GM21528 (cell line): ENCODE measurements at regions not wholly inside any gene's neighbourhood (a gene's known extent, or its start where the extent isn't known, plus 50 kb on each side); places are given as distances from the start of the nearest gene placed in this dataset.
"Not testable (repeated sequence)": the region's sequence is repeated elsewhere in the genome, so short reads cannot be mapped to it uniquely, and the experiment has no call there.

Source experiments
- ATAC-seq: cut with Tn5 transposase; IDR thresholded peaks from one replicate; pipeline ENCODE4 v1.9.1; 2021; ENCODE audit warnings: mild to moderate bottlenecking, moderate library complexity; ENCODE audit not compliant: unreplicated experiment, low FRiP score

DNA sequence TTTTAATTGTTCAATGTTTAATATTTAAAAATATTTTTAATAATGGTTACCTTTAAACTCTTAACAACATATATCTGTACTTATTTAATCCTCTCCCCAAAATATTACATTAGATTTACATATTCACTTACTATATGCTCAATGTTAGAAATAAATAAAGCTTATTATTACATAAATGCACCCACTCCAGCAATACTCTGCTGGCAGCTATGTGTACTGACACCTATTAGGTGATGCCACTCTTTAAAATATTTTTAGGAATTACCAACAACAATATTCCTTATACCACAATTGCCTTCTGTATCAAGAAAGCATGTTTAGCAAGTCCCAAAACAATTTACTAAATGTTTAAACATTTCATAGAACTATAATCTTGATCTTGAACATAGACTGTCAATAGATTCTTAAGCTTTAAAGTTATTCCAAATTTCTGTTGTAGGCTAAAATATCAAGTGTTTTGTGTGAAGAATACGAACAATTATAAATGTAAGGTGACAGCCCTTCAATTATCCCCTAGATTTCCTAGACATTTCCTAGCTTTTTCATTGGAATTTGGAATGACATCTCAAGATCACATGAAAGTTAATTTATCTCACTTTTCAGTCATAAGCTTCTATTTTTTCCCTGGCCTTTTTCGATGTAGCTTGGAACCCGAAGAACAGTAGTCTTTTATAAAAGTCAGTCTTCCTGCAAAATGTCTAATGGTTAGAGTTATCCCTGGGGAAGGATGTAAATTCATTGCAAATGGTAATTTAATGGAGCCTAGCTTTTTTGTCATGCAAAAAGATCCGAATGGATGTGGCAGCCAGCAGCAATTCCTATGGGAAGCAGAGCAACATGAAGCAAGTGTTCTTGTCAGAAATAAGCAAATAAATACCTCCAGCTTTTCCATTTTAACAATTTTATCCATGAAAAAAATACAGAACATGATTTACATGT is 907.5 kb upstream of the ATXN7L3B start:
- ATAC-seq = no peak

- no peak for ATAC-seq
These were observed 905.4 kb upstream of the ATXN7L3B start for GRCh38 chr12:73632191-73632590.

DNA sequence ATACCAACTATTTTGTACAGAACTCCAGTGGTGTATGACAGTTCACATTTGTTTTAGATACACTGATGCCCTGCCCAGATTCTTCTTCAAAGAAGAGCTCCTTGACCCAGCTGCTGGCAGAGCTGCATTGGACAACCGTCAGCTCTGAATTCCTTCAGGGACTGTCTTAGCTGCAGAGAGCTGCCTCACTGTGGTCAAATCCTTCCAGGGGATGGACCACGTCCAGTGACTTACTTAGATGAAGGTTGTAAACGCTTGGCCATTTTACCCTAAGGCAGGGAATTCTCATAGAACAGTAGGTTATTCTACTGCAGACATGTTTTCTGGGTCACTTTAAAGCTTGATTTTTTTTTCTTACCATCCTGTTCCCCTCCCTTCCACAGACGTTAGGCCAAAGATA is 905.0 kb upstream of the ATXN7L3B start:
- ATAC-seq = no peak

DNA sequence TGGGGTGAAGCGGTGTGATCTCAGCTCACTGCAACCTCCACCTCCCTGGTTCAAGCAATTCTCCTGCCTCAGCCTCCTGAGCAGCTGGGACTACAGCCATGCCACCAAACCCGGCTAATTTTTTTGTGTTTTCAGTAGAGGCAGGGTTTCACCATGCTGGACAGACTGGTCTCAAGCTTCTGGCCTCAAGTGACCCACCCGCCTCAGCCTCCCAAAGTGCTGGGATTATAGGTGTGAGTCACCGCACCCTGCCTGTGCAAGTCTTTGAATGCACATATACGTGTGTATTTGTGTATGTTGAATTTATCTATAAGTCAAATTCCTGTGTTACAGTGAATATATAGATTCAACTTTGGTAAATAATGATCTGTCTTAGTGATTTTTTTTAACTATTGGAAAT is 898.2 kb upstream of the ATXN7L3B start:
- ATAC-seq = not testable (repeated sequence)

GRCh38 chr12:73656375-73656774 is 881.3 kb upstream of the ATXN7L3B start:
- no peak for ATAC-seq

DNA sequence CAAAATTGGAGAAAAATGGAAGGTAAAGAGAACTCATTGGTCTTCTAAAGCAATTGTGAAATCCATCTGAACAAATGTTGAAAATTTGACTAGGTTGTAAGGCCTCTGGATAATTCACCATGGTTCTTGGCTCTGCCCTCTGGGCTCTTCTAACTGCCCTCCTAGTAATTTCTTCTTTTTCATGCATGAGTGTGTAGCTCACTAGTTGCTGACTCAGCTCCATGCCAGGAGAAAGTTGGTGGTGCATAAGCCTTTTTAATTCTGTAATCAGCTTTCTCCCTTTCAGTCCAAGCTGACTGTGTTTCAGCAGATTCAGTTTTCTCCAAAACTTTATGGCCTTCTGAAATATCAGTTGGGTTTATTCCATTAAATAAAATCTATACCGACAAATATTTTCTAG is 877.8 kb upstream of the ATXN7L3B start:
- no peak for ATAC-seq

GRCh38 chr12:73665193-73665592 is 872.4 kb upstream of the ATXN7L3B start:
- no peak for ATAC-seq

DNA sequence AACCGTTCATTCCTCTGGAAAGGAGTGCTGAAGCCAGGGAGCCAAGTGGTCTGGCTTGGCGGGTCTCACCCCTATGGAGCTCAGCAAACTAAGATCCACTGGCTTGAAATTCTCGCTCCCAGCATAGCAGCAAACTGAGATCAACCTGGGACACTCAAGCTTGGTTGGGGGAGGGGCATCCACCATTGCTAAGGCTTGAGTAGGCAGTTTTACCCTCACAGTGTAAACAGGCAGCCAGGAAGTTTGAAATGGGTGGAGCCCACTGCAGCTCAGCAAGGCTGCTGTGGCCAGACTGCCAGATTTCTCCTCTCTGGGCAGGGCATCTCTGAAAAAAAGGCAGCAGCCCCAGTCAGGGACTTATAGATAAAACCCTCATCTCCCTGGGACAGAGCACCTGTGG is 866.1 kb upstream of the ATXN7L3B start:
- not testable (repeated sequence) for ATAC-seq

DNA sequence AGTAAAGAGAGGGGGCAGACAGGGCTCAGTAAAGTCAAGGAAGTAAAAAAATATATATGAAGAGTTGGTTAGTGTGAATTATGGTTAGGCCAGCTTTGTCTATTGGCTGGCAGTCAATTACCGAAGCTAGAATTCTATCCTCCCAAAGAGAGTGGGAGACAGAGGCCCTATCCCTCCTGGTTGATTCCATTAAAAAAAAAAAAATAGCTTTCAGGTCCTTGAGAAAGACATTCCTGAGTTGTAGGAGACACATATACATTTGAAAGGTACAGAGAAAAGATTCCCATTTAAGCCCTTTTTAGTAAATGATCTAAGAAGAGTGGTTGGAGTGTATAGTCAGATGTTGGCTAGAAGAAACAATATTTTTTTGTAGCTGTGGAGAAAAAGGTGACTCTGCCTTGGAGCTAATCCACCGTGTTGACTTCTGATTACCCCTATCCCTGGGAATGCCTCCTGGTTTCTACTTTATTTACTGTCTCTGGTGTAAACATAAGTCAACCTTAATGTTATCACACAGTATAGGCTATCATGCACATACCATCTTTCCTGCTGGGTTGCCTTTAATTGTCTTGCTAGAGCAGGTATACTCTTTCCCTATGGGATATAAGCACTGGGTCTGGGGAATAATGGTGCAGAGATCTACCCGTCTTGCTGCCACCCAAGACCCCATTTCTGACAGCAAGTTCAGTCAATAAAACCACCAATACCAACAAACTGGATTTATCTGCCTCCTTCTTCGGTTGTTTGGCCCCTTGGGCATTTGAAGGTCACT is 859.9 kb upstream of the ATXN7L3B start:
- ATAC-seq = no peak

GRCh38 chr12:73678335-73678734 is 859.3 kb upstream of the ATXN7L3B start:
- ATAC-seq = no peak

GRCh38 chr12:73699318-73699717 is 838.3 kb upstream of the ATXN7L3B start:
- no peak for ATAC-seq

GRCh38 chr12:73714655-73715054 is 823.0 kb upstream of the ATXN7L3B start:
- no peak for ATAC-seq

DNA sequence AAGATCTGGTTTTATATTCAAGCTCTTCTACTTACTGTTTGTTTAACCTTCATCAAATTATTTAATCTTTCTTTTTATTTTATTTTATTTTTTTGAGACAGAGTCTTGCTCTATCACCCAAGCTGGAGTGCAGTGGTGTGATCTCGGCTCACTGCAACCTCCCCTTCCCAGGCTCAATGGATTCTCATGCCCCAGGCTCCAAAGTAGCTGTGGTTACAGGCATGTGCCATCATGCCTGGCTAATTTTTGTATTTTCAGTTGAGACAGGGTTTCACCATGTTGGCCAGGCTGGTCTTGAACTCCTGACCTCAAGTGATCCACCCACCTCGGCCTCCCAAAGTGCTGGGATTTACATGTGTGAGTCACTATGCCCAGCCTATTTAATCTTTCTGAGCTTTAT is 821.5 kb upstream of the ATXN7L3B start:
- ATAC-seq = not testable (repeated sequence)

DNA sequence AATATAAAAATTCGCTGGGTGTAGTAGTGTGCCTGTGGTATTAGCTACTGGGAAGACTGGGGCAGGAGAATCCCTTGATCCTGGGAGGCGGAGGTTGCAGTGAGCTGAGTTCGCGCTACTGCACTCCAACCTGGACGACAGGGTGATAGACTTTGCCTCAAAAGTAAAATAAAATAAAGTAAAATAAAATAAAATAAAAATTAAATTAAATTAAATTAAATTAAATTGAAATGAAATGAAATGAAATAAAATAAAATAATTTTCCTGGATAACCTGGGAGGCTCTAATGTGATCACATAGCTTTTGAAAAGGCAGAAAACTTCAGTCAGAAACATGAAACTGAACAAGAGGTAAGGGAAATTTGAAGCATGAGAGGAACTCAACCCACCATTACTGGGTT is 818.4 kb upstream of the ATXN7L3B start:
- no peak for ATAC-seq

DNA sequence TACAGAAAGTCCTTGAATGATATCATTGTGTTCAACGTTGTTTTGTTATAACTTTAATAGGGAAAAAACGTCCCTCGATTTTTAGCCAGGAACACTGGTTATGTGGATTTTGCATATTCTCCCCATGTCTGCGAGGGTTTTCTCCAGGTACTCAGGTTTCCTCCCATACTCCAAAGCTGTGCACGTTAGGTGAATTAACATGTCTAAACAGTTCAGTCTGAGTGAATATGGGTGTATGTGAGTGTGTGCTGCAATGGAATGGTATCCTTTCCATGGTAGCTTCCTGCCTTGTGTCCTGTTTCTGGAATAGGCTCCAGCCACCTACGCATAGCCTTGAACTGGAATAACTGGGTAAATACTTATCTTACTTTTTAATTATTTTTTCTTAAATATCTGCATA is 810.8 kb upstream of the ATXN7L3B start:
- ATAC-seq = no peak

GRCh38 chr12:73731658-73732057 is 806.0 kb upstream of the ATXN7L3B start:
- ATAC-seq = no peak

DNA sequence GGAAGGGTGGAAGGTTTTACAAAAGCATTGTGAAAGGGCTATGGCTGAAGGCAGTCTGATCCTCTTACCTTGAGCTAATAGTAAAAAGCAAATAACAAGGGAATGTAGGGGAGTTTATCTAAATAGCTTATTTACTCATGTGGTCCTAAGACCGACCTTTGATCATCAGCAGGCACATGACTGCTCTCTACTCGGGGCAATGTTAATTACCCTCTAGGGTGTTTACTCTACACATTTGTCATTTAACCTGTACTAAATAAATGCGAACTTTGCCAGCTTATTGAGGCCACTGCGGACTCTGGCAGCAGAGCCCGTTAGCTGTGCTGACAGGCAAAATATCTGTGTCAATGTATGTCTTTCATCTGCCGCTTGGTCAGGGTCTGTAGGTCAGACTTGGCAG is 768.3 kb upstream of the ATXN7L3B start:
- ATAC-seq = no peak

GRCh38 chr12:73798523-73798922 is 739.1 kb upstream of the ATXN7L3B start:
- ATAC-seq = no peak

DNA sequence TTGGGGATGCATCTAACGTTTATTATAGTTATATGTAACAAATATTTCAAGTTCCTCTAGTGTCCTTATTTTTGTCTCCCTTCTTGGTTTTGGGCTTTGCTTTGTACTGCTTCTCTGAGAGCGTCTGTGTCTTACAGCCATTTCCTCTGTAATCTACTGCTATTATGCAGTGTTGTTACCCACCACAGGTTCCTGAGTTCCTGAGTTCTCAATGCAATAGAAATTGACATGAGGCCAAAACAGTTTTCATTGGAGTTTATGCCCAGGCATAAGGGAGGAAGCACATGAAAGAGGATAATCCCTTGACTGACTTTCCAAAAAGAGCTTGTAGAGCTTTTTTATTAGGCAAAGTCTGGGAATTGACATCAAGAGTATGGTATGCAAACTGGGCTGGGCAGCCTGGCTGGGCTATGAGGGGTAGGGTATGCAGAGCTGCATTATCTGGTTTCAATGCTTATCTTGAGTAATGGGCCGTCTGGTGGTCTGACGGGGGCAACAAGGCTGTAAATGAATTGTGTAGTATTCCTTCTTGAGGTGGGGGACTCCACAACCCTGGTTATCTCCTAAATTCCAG is 722.5 kb upstream of the ATXN7L3B start:
- ATAC-seq = no peak

DNA sequence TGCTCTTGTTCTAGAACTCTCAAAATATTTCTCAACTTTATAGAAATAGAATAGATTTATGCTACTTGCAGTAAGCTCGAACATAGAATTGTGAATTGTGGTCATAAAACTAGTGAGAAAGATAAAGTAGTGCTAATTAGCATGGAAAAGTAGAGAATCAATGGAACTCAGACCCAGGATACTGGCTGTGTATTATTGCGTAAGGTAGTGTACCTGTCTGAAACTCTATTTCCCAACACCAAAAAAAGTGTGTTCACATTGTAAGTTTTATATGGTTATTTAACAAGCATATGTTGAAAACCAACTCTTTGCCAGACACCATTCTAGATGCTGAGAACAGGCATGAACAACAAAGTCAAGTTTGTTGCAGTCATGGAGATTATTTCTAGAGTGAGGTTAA is 720.5 kb upstream of the ATXN7L3B start:
- ATAC-seq = no peak

GRCh38 chr12:73833746-73834145 is 703.9 kb upstream of the ATXN7L3B start:
- ATAC-seq = no peak
